ENCODE measurements at regions not wholly inside any gene's neighbourhood (a gene's known extent, or its start where the extent isn't known, plus 50 kb on each side); places are given as distances from the start of the nearest gene placed in this dataset.

DNA sequence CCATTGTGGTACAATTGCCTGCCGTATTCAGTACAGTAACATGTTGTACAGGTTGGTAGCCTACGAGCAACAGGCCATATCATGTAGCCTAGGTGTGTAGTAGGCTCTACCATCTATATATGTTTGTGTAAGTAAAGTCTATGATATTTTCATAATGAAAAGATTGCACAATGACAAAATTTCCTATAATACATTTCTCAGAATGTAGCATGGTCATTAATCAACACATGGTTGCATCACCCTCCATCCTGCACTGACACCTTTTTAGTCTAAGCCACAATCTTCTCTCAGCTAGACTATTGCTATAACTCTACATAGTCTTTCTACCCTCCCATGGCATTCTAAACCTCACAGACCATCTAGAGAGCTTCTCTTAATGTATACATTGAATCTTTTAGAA lies 158.5 kb upstream of the HMGA2 start:
- intact Hi-C loops (cut with DNase I), result no loop called here
- ATAC-seq, result no peak
- no peak for TF ChIP-seq POLR2A (IDR thresholded peaks at IDR 0.05)
- TF ChIP-seq, protein P1, sequence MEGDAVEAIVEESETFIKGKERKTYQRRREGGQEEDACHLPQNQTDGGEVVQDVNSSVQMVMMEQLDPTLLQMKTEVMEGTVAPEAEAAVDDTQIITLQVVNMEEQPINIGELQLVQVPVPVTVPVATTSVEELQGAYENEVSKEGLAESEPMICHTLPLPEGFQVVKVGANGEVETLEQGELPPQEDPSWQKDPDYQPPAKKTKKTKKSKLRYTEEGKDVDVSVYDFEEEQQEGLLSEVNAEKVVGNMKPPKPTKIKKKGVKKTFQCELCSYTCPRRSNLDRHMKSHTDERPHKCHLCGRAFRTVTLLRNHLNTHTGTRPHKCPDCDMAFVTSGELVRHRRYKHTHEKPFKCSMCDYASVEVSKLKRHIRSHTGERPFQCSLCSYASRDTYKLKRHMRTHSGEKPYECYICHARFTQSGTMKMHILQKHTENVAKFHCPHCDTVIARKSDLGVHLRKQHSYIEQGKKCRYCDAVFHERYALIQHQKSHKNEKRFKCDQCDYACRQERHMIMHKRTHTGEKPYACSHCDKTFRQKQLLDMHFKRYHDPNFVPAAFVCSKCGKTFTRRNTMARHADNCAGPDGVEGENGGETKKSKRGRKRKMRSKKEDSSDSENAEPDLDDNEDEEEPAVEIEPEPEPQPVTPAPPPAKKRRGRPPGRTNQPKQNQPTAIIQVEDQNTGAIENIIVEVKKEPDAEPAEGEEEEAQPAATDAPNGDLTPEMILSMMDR (IDR thresholded peaks at IDR 0.05), result no peak
- H3K4me3 ChIP-seq, result no peak overlapping the region
- no peak overlapping the region for H3K27ac ChIP-seq
- no peaks in the 10 kb centered on the region for H3K4me1 ChIP-seq
- no peaks in the 10 kb centered on the region for H3K36me3 ChIP-seq
- H3K27me3 ChIP-seq, result no peaks in the 10 kb centered on the region
- H3K9me3 ChIP-seq, result no peaks in the 10 kb centered on the region
- DNase-seq, result no peak
- WGBS (ENCODE audit: insufficient coverage, low coverage, low lambda C conversion rate, missing lambda C conversion rate), result 75% methylated on average over 2 of the region's 2 CpGs

DNA sequence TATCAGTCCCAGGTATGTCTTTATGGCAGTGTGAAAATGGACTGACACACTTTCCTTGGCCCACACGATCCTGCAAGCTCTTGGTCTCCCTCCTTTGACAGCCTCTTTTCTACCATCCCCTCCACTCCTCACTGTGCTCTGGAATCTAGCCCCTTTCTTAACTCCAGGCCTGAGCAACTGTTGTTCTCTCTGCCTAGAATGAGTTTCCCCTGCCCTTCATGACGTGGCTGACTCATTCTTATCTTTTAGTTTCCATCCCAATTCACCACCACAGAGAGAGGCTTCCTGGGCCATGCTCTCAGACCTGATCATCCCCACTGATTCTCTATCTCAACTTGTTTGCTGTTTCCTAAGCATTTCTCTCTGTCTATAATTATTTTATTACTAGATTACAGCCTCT lies 157.4 kb upstream of the HMGA2 start:
- Histone ChIP-seq H3K27me3 (no peaks in the 10 kb centered on the region), H3K27ac (no peak overlapping the region), H3K4me1 (no peaks in the 10 kb centered on the region), H3K9me3 (no peaks in the 10 kb centered on the region), H3K36me3 (no peaks in the 10 kb centered on the region), H3K4me3 (no peak overlapping the region)
- ATAC-seq (no peak), DNase-seq (no peak)
- intact Hi-C loops (cut with DNase I), result no loop called here
- 30% methylated on average over 2 of the region's 2 CpGs for WGBS (ENCODE audit: insufficient coverage, low coverage, low lambda C conversion rate, missing lambda C conversion rate)
- TF ChIP-seq POLR2A (IDR thresholded peaks at IDR 0.05), result no peak
- TF ChIP-seq, protein P1 (IDR thresholded peaks at IDR 0.05), result no peak

DNA sequence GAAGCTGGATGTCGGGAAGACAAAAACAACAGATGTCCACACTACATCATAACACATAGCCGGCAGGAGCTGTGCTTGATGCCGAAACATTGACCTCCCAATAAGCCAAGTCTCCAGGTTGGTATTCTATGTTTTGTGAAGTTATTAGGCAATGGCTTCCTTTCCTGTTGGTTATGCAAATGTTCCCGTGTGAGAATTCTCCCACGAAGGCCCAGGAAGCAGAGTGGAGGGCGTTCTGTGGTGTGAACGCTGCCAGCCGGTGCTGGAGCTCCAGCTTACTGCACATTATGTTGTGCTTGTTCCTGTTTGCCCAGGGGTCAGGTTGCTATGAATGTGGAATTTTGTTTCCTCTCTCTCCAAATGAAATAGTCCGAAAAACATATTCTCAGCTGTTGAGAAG lies 156.4 kb upstream of the HMGA2 start:
- H3K9me3 ChIP-seq, result no peaks in the 10 kb centered on the region
- DNase-seq, result no peak
- H3K4me3 ChIP-seq, result no peak overlapping the region
- intact Hi-C loops (cut with DNase I), result no loop called here
- H3K4me1 ChIP-seq, result no peaks in the 10 kb centered on the region
- WGBS (ENCODE audit: insufficient coverage, low coverage, low lambda C conversion rate, missing lambda C conversion rate), result 60% methylated on average over 8 of the region's 9 CpGs
- H3K27me3 ChIP-seq, result no peaks in the 10 kb centered on the region
- ATAC-seq, result no peak
- no peaks in the 10 kb centered on the region for H3K36me3 ChIP-seq
- TF ChIP-seq POLR2A (IDR thresholded peaks at IDR 0.05), result no peak
- TF ChIP-seq, protein P1 (IDR thresholded peaks at IDR 0.05), result no peak
- no peak overlapping the region for H3K27ac ChIP-seq

DNA sequence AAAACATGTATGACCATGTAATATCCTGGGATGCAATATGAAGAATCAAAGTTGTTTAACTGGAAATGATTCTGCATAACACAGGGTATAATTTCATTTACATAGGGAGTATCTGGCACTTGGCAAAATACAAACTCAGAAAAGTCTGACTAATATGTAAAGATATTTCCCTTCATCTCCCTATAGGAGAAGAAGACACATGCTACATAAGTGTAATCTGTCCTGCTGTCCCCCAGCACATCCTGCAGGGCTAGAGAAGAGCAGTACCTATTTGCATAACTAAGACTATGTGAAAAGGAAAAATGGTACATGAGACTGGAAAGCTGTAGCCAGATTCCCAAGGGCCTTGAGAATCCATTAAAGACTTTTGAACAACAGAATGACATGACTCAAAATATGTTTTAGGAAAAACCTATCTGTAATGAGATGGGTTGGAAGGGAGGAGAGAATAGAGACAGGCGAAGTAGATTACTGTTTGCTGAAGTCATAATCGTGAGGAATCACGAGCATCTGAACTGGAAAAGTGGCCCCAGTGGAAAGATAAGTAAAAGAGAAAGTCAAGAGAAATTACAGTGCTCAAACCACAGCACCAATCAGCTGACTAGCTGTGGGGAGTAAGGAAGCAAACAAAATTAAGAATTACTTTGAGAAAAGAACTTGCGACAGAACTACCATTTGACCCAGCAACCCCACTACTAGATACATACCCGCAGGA lies 155.1 kb upstream of the HMGA2 start:
- Histone ChIP-seq H3K36me3 (no peaks in the 10 kb centered on the region), H3K9me3 (no peaks in the 10 kb centered on the region), H3K4me1 (no peaks in the 10 kb centered on the region), H3K4me3 (no peak overlapping the region), H3K27ac (no peak overlapping the region), H3K27me3 (no peaks in the 10 kb centered on the region)
- no peak for DNase-seq
- ATAC-seq, result no peak
- TF ChIP-seq, protein P1 (IDR thresholded peaks at IDR 0.05), result no peak
- TF ChIP-seq POLR2A (IDR thresholded peaks at IDR 0.05), result no peak
- WGBS (ENCODE audit: insufficient coverage, low coverage, low lambda C conversion rate, missing lambda C conversion rate), result 61% methylated on average over 5 of the region's 5 CpGs
- intact Hi-C loops (cut with DNase I), result no loop called here
